CD4-positive, alpha-beta T cell treated with Interleukin-15 for 1 hour (primary cell): ENCODE measurements at regions not wholly inside any gene's neighbourhood (a gene's known extent, or its start where the extent isn't known, plus 50 kb on each side); places are given as distances from the start of the nearest gene placed in this dataset.
"Not testable (repeated sequence)": the region's sequence is repeated elsewhere in the genome, so short reads cannot be mapped to it uniquely, and the experiment has no call there.

Experiments used
- DNase-seq: peaks from one replicate; pipeline ENCODE4 v3.0.0-alpha.2; 2020

DNA sequence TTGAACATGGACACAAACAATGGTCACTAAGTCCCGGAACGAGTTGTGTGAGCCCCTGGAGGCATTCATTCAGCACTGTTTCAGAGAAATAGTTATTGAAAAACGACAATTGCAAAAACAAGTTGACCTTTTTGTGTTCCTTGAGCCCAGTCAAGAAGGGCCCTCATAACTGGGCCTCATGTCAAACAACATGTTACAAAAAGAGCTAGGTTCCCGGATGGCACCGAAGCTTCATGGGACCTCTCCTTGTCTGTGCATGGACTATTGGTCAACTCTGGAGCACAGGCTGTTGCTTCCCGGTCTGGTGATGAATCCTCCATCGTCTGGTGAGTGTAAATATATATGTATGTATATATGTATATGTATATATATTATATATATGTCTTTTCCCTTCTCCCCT, 176.6 kb downstream of the ALG10 start:
- DNase-seq: no peak

DNA sequence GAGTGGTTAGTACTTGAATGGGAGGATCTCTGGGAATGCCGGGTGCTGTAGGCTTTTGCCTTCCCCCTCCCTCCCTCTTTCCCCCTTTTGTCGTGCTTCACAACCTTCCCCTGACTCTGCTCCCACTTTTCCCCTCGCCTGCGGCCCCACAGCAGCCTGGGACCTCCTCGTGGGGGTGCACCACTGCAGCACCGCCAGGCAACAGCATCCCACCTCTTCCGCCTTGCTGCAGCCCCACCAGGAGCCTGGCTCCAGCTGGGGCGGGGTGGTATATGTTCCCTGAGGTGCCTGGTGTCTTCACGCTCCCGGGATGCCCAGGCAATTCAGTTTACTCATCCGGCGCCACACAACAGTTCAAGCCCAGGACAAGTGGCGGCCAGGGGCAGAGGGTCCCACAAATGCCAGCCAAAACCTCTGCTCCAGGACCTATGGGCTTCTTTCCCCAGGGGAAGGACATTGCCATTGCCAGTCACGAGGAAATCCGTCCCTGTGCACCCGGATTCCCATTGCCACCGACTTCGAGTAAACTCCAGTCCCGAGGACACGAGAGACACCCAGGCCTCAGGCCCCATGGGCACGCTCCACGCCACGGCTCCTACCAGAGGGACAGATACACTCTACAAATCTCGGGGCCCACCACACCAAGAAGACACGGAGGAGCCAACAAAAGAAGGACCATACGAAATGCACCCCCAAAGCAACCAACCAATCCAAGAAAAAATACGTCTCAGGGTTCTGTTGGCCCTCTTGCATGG, 181.7 kb downstream of the ALG10 start:
- no peak for DNase-seq

DNA sequence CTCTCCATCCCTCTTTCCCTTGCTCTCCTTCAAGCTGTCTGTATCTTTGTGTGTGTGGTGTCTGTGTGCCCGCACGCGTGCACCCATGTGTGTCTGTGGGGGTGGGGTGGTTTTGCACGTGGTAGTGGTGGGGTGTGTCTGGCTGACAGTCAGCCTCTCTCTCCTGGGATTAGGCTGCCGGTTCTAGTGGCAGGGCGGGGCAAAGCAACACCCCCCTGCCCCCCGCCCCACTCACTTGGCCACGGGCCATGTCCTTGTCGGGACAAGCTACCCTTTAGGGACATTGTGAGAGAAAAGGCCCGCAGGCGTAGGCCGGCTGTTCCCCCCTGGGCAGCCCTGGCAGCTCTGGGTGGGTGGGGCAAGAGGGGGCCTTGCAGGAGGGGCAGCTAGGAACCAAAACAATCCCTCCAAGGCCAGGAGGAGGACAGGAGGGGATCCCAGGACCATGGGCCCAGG, 182.6 kb downstream of the ALG10 start:
- no peak for DNase-seq

DNA sequence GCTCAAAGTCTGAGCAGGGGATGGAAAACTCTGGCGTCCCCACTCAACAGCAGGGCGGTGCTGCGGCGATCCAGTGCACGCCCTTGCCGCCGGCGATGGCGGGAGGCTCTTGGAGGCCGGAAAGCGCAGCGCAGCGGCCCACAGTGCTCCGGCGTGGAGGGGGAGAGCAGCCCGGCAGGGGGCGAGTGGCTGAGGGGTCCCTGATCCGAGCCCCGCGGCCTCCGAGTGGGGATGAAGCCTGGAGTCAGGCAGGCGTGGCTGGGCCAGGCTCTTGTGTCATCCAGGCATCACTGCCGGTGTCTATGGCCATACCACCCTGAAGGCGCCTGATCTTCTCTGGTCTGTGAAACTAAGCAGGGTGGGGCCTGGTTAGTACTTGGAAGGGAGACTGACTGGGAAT, 183.1 kb downstream of the ALG10 start:
- DNase-seq: no peak

DNA sequence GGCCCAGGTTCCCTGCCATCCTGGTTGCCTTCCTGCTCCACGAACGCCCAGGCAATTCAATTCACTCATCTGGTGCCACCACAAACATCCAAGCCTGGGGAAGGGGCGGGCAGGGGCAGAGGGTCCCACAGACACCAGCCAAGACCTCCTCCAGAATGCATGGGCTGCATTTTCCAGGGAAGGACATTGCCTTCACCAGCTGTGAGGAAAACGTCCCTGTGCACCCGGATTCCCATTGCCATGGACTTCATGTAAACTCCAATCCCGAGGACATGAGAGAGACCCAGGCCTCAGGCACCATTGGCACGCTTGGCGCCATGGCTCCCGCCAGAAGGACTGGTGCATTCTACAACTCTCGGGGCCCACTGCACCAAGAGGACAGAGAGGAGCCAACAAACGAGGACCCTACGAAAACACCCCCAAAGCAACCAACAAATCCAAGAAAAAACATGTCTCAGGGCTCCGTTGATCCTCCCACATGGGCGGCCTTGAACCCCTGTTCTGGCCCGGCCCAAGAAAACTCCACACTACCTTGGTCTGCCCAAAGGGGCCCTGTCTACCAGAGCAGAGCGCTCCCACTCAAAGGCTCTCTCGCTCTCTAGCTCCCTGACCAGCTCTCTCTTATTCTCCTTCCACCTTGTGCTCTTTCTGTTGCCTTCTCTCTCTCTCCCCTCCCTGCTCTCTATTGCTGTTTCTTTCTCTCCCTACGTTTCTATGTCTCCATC, 183.9 kb downstream of the ALG10 start:
- no peak for DNase-seq

DNA sequence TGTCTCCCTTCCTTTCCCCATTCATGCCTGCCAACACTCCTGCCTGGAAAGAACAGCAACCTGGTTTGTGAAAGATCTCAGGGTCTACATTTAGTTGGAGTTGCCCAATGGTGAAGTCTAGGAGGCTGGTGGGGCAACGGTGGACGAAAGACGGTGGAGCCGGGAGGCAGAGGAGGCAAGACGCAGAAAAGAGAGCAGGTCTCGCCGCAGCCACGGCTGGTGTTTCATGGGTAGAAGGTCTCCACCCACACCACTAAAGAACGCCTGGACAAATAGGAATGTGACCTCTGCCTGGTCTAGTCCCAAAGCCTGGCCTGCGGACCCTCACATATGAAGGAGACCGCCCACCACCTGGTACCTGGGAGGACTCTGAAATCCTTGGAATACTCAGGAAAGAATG, 185.6 kb downstream of the ALG10 start:
- no peak for DNase-seq

DNA sequence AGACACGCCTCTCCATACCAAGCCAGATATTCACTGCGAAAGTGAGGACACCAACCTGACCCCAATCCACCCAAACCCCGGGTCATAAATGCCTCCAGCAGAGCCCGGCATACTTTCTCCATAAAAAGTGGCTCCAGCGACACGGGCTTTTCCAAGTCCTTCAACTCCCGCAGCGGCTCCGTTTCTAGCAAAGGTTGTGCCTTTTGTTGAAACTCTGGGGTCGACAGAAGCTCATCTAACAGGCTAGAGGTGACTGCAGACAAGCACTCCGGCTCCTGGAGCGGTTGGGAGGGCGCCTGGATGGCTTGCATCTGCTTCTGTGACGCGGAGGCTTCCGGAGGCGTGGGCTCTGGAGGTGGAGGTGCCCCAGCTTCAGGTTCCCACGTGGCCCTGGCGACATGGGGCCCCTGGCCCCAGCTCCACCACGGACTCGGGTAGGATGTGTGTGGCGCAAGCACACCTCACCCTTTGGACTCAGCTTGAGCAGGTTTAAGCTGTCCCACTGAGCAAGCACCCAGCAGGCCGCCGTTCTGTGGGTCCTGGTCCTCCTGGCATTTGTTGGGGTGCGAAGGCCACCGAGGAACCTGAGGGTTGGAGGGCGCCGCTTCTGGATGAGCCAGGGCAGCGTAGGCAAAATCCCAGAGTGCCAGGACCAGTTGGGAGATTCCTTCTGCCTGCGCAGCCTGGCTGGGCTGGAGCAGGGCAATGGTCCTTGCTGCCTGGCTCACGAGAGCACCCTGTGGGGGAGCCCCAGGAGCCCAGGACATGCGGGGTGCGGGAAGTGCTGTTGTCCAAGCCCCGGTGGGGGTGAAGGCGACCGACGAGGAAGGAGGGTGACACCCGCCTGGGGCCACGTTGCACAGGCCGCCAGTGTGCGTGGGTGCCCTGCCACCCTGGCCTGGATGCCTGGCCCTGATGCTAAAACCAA, 186.3 kb downstream of the ALG10 start:
- no peak for DNase-seq

DNA sequence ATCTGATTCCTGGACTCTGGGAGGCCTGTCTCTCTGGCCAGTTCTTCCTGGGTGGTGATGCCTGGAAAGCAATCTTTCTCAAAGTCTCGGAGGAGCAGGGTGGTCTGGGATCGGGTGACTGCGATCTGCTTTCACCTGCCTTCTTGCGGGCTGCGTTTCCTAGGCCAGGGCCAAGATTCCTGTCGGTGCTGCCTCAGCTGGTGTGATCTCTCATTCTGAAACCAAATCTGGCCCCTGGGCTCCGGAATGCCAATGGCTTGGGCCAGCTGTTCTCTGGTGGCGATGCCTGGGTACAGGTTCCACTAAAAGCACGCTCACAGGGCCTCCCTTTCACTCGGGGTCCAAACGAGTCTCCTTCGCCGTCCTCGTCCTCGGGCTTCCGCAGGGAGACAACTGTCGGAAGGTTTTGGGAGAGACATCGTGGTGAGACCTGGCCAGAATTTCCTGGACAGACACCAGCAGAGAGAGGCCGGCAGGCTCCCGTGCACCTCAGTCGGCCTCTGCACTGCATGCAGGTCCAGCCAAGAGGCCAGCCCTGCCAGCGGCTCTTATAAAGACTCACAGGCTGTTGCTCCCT, 187.1 kb downstream of the ALG10 start:
- no peak for DNase-seq

DNA sequence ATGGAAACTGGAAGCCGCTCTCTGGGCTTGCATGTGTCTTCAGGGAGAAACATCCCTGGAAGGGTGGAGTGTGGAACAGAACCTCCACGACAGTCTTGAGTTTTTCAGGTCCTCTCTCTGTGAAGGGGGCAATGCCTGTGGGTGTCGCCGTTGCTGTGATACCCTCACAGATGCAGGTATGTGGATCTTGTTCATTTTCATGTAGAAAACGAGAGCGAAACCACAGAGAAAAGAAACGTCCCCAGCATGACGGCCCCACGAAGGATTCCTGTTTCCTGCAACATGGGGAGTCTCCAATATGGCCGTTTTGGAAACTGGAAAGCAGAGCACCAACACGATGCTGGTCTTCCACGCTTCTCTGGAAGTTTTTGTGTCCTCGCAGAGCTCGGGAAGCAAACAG, 187.9 kb downstream of the ALG10 start:
- DNase-seq: no peak

DNA sequence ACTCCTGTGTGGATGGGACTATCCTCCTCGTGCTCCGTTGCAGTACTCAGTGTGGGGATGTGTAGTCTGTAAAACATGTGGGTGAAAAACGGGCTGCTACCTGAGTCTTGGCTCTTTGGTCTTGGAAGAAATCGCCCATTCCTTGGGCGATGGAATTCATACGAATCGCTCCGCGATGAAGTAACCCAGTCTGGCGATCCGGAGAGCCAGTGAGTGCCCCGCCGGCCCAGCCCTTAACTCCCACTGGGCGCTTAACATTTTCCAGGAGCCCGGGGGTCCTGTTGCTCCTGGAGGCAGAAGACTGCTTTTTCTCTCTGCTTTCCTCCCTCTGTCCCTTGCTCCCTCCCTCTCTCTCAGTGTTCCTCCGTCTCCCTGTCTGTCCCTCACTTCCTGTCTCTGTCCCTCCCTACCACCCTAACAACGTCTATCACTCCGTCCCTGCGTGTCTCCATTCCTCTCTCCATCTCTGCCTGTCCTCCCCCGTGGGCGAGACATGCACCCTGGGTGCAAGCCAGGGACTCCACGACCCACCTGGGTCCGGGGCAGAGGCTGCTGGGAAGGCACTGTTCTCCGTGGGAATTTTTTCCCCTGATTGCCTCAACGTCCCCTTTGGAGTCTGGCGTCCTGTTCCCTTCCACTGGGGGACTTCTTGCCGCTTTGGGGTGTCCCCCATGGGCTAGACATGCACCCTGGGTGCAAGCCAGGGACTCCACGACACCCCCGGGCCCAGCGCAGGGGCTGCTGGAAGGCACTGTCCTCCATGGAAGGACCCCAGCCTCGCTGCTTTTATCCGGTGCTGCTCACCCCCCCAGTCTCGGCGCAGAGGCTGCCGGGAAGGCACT, 188.6 kb downstream of the ALG10 start:
- no peak for DNase-seq

DNA sequence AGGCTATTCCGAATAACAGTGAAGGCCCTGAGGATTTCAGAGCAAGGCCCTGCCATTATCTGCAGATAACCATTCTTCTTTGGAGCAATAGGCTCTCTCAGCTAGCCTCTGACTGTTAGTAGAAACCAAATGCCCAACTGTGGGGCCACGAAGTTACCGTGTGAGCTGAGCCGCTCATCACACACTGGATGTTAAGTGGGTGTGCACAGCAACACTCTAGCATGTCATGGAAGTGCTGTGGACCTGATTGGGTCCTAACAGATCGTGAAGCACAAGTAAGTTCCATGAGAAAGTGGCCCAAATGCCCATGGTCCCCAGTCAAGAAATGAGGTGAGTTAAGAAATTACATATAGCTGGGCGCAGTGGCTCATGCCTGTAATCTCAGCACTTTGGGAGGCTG, 190.4 kb downstream of the ALG10 start:
- no peak for DNase-seq

DNA sequence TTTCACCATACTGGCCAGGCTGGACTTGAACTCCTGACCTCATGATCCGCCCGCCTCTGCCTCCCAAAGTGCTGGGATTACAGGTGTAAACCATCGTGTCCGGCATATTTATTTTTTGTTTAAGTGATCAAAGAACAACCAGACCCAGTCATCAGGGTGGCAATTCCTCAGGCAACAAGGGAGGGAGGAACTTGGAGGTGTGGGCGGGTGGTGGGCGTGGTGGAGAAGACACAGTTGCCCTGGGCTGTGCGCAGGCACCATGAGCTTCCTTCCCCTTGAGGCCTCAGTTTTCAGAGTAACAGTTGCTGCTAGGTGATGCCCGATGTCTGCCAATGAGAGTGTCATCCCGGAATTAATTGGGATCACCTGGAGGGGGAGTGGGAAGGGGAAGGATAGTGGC, 191.7 kb downstream of the ALG10 start:
- no peak for DNase-seq

DNA sequence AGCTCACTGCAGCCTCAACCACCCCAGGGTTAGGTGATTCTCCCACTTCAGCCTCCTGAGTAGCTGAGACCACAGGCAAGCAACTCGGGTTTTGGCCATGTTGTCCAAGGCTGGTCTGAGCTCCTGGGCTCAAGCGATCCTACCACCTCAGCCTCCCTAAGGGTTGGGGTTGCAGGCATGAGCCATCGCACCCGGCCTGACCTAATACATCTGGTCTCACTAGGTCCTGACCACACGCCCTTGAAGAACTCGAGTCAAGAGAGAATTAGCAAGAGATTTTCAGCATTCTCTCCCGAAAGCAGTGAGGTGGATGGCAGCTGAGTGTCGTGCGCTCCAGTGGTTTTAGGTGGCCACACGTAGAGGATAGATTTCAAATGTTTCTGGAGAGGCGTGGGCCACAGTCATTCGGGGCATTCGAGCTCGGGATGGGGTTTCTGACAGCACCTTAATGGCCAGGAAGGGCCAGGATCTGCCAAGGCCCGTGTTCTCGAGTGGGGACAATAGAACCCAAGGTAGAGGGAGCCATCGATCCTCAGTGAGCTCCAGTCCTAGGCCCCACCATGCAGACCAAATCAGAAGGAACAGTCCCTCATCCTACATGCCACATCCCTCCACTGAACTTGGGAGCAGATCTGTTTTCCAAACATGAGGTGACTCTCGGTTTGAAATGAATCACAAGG, 193.1 kb downstream of the ALG10 start:
- no peak for DNase-seq

DNA sequence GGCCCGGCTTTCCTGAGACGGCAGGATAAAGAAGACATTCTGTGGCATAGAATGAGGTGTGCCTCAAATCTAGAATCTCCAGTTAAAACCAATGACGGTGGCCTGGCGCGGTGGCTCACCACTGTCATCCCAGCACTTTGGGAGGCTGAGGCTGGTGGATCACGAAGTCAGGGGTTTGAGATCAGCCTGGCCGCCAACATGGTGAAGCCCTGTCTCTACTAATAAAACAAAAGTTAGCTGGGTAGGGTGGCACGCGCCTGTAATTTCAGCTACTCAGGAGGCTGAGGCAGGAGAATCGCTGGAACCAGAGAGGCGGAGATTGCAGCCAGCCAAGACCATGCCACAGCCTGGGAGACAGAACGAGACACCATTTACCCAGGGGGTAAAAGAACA, 193.6 kb downstream of the ALG10 start:
- no peak for DNase-seq

DNA sequence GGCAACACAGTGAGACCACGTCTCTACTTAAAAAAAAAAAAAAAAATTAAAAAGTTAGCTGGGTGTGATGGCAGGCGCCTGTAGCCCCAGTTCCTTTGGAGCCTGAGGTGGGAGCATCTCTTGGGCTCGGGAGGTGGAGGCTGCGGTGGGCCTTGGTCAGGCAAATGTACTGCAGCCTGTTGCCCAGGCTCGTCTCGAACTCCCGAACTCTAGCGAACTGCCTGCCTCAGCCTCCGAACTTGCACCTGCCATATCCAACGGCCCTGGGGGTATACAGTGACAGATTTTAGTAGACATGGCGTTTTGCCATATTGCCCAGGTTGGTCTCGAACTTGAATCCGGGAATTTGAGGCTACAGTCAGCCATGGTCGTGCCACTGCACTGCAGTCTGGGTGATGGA, 195.4 kb downstream of the ALG10 start:
- no peak for DNase-seq

DNA sequence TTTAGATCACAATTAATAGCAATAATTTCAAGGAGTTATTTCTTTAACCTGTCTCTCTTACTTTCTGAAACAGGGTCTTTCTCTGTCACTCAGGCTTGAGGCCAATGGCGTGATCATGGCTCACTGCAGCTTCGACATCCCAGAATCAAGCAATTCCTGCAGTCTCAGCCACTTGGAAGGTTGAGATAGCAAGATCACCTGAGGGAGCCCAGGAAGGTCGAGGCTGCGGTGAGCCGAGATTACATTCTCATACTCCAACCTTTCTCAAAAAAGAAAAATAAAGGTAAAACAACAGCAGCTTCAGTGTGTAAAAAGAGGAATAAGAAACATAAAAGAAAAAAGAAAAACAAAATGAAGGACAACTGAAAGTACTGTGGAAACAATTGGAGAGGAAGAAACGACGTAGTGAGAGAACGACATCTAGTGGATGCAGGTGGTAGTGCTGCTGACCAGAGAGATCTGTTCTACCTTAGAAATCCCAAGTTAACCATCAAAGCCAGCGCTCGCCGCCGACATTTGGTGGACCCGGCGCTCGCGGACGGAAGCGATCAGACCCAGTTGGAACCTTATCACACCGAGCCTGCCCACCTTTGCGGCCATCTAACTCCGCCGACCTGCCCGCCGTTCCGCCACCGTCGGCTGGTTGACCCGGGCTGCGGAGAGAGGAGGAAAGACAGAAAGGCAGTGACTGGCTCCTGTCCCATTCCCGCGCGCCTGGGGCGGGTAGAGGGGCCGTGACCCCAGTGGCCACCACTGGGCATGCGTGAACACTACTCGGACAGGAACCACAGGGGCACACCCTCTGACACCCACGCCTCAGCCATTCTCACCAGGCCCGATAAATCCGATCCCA, 196.1 kb downstream of the ALG10 start:
- peak; percentile 43 for DNase-seq

DNA sequence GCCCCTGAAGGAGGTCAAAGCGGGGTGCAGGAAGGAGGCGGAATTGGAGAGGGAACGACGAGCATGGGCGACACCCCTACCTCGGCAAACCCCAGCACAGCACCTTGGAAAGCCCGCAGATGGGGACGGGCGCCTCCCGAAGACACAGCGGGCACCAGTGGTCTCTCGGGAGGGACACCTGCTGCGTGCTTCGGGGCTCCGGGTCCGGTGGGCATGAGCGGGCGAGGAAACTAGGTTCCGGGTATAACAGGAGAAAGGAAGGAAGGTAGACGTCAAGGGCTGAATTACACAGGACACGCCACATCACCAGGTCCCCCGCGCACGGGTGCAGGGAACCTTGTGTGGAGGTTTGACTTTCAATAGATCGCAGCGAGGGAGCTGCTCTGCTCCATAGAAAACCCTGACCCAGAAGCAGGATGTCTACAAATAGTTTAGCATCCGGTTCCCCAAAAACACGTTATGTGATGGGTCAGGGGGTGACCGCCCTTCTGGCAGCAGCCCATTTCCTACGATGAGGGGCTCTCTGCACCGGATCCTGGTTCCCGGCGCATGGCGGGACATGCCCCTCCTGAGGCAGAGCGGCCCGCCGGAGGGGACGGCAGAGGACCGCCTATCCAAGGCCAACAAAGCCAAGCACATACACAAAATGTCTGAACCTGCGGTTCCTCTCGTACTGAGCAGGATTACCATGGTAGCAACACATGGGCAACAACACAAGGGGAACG, 196.9 kb downstream of the ALG10 start:
- DNase-seq: no peak

DNA sequence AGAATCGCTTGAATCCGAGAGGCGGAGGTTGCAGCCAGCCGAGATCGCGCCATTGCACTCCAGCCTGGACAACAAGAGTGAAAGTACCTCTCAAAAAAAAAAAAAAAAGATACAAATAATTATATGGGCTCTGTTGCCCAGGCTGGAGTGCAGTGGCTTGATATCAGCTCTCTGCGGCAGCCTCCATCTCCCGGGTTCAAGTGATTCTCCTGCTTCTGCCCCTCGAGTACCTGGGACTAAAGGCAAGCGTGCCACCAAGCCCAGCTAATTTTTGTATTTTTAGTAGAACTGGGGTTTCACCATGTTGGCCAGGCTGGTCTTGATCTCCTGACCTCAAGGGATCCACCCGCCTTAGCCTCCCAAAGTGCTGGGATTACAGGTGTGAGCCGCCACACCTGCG, 197.8 kb downstream of the ALG10 start:
- DNase-seq: not testable (repeated sequence)

DNA sequence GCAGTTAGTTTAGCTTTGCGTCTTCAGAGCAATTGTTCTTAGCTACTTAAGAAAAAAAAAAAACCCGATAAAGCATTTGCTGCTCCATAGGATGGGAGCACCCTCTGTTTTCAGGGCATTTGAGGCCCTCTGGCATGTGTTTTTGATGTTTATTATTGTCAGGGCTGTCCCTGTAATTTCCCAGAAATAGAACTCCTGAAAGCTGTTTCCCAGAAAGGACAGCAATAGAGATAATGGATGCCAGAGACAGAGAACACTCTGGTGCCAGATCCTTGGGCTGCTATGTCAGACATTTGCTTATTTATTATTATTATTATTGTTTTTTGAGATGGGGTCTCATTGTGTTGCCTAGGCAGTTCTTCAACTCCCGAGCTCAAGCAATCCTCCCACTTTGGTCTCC, 201.3 kb downstream of the ALG10 start:
- DNase-seq: no peak

DNA sequence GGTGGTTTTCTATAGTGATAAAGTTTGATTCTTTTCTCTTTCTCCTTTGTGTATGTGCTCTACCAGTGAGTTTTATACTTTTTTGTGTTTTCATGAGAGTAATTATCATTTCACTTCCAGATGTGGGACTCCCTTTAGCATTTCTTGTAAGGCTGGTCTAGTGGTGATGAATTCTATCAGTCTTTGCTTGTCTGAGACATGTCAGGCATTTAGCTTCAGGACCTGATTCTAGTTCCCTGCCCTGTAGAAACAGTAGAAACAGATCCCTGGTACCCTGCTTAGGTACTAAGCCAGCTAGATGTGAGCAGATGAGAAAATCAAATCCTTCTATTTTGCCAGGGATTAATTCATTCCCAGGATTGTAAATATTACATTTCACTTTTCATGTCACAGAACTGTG, 203.7 kb downstream of the ALG10 start:
- not testable (repeated sequence) for DNase-seq
